ENCODE measurements at regions not wholly inside any gene's neighbourhood (a gene's known extent, or its start where the extent isn't known, plus 50 kb on each side); places are given as distances from the start of the nearest gene placed in this dataset.

DNA sequence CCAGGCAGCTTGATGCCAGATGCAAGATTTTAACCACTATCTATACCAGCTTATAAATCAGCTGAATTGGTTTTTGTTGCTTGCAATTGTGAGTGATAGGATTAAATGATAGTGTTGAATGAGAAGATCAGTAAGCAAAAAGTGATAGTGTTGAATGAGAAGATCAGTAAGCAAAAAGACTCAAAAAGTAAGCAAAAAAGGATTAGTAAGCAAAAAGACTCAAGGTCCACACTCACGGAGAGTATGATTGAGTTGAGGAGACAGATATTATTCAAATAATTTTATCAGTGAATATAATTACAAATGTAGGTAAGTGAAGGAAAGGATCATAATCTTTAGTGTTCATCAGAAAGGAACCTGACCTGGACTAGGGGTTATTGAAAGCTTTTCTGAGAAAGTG lies 58.0 kb upstream of the ARRDC3 start:
- TF ChIP-seq, protein P1, sequence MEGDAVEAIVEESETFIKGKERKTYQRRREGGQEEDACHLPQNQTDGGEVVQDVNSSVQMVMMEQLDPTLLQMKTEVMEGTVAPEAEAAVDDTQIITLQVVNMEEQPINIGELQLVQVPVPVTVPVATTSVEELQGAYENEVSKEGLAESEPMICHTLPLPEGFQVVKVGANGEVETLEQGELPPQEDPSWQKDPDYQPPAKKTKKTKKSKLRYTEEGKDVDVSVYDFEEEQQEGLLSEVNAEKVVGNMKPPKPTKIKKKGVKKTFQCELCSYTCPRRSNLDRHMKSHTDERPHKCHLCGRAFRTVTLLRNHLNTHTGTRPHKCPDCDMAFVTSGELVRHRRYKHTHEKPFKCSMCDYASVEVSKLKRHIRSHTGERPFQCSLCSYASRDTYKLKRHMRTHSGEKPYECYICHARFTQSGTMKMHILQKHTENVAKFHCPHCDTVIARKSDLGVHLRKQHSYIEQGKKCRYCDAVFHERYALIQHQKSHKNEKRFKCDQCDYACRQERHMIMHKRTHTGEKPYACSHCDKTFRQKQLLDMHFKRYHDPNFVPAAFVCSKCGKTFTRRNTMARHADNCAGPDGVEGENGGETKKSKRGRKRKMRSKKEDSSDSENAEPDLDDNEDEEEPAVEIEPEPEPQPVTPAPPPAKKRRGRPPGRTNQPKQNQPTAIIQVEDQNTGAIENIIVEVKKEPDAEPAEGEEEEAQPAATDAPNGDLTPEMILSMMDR (IDR thresholded peaks at IDR 0.05; ENCODE audit: extremely low read depth, missing control alignments) = no peak
- no peak for DNase-seq (ENCODE audit: low spot score)

DNA sequence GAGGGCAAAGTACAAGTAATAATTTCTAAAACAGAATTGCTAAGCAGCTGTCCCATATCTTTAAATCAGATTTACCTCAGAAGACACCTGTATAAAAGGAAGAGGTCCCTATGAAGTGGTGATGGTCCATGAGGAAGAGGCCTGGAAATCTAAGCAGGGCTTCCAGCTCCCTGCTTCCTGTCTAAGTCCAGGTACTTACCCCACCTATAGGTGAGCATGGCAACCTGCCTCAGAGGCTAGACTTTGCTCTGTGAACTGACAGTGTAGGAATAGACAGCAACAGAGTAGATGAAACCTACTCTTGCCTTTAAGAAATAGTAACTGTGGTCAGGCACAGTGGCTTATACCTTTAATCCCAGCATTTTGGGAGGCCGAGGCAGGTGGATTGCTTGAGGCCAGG lies 55.8 kb upstream of the ARRDC3 start:
- TF ChIP-seq, protein P1 (IDR thresholded peaks at IDR 0.05; ENCODE audit: extremely low read depth, missing control alignments) = no peak
- DNase-seq (ENCODE audit: low spot score) = no peak

GRCh38 chr5:91436241-91436640 lies 53.1 kb upstream of the ARRDC3 start:
- TF ChIP-seq, protein P1 (IDR thresholded peaks at IDR 0.05; ENCODE audit: extremely low read depth, missing control alignments) = no peak
- DNase-seq (ENCODE audit: low spot score) = no peak

- no peak for DNase-seq (ENCODE audit: low spot score)
- TF ChIP-seq, protein P1 (IDR thresholded peaks at IDR 0.05; ENCODE audit: extremely low read depth, missing control alignments) = no peak
Observed at GRCh38 chr5:91434348-91434747, 51.2 kb upstream of the ARRDC3 start.

DNA sequence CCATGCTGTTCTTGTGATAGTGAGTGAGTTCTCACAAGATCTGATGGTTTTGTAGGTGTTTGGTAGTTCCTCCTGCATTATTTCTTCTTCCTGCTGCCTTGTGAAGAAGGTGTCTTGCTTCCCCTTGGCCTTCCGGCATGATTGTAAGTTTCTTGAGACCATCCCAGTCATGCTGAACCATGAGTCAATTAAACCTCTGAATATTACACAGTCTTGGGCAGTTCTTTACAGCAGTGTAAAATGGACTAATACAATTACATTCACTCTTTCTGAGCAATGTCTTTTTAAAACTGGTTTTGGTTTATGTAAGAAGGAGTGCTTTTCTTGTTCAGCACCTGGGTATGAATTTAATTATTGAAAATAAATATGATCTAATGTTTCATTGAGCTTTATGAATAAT lies 50.7 kb upstream of the ARRDC3 start:
- TF ChIP-seq, protein P1 (IDR thresholded peaks at IDR 0.05; ENCODE audit: extremely low read depth, missing control alignments) = no peak
- no peak for DNase-seq (ENCODE audit: low spot score)

All from GM20000 (cell line).